H9 (cell line): ENCODE measurements at regions not wholly inside any gene's neighbourhood (a gene's known extent, or its start where the extent isn't known, plus 50 kb on each side); places are given as distances from the start of the nearest gene placed in this dataset.

ENCODE experiments used
- DNase-seq: peaks from one replicate; pipeline ENCODE4 v3.0.0-alpha.2; 2017
- H2AFZ ChIP-seq: one replicate; pipeline ENCODE4 v1.6.1; 2013; ENCODE audit warnings: mild to moderate bottlenecking, low read length, control low read depth, moderate library complexity
- H2AK5ac ChIP-seq: 2 replicates; pipeline ENCODE4 v1.6.1; 2013; ENCODE audit warnings: low read length, control low read depth, mixed read lengths; ENCODE audit not compliant: insufficient read length
- H2BK120ac ChIP-seq: one replicate; pipeline ENCODE4 v1.6.1; 2013; ENCODE audit warnings: low read depth, mild to moderate bottlenecking, low read length, control low read depth, inconsistent platforms; ENCODE audit not compliant: poor library complexity, severe bottlenecking
- H2BK12ac ChIP-seq: 2 replicates; pipeline ENCODE4 v1.6.1; 2013; ENCODE audit warnings: low read length, control low read depth, mixed read lengths, low read depth; ENCODE audit not compliant: insufficient read length
- H2BK15ac ChIP-seq: 2 replicates; pipeline ENCODE4 v1.6.1; 2013; ENCODE audit warnings: low read depth, low read length, control low read depth
- H2BK20ac ChIP-seq: one replicate; pipeline ENCODE4 v1.6.1; 2013; ENCODE audit warnings: low read depth, mild to moderate bottlenecking, low read length, control low read depth, inconsistent platforms; ENCODE audit not compliant: poor library complexity, severe bottlenecking
- H2BK5ac ChIP-seq: 2 replicates; pipeline ENCODE4 v1.6.1; 2013; ENCODE audit warnings: low read length, control low read depth, mixed read lengths; ENCODE audit not compliant: insufficient read length
- H3K14ac ChIP-seq: 2 replicates; pipeline ENCODE4 v1.6.1; 2013; ENCODE audit warnings: low read length, control low read depth; ENCODE audit not compliant: insufficient read depth
- H3K18ac ChIP-seq: 2 replicates; pipeline ENCODE4 v1.6.1; 2013; ENCODE audit warnings: low read depth, mild to moderate bottlenecking, mixed read lengths, low read length, control low read depth; ENCODE audit not compliant: insufficient read length
- H3K23ac ChIP-seq: 2 replicates; pipeline ENCODE4 v1.6.1; 2013; ENCODE audit warnings: low read length, control low read depth, mixed read lengths, low read depth; ENCODE audit not compliant: insufficient read length
- H3K23me2 ChIP-seq: 2 replicates; pipeline ENCODE4 v1.6.1; 2013; ENCODE audit warnings: low read depth, mild to moderate bottlenecking, mixed read lengths, low read length, control low read depth; ENCODE audit not compliant: insufficient read length, poor library complexity, severe bottlenecking
- H3K27ac ChIP-seq: 2 replicates; pipeline ENCODE4 v1.5.1; 2013; ENCODE audit warnings: low read length, control low read depth, mixed read lengths, low read depth; ENCODE audit not compliant: insufficient read length
- H3K27me3 ChIP-seq: 2 replicates; pipeline ENCODE4 v1.6.1; 2013; ENCODE audit warnings: low read length, control low read depth, inconsistent platforms; ENCODE audit not compliant: insufficient read depth
- H3K4ac ChIP-seq: 2 replicates; pipeline ENCODE4 v1.6.1; 2013; ENCODE audit warnings: low read depth, mild to moderate bottlenecking, control low read depth, inconsistent platforms, low read length, moderate library complexity
- H3K4me1 ChIP-seq: 2 replicates; pipeline ENCODE4 v1.6.1; 2013; ENCODE audit warnings: low read length, control low read depth, inconsistent platforms; ENCODE audit not compliant: insufficient read depth
- H3K4me2 ChIP-seq: 2 replicates; pipeline ENCODE4 v1.6.1; 2013; ENCODE audit warnings: low read length, control low read depth, mixed read lengths; ENCODE audit not compliant: insufficient read length, insufficient read depth
- H3K56ac ChIP-seq: 2 replicates; pipeline ENCODE4 v1.6.1; 2013; ENCODE audit warnings: low read depth, mild to moderate bottlenecking, mixed read lengths, low read length, control low read depth; ENCODE audit not compliant: insufficient read length
- H3K79me1 ChIP-seq: 2 replicates; pipeline ENCODE4 v1.6.1; 2013; ENCODE audit warnings: low read depth, mild to moderate bottlenecking, moderate library complexity, low read length, control low read depth, inconsistent platforms; ENCODE audit not compliant: insufficient read depth, poor library complexity, severe bottlenecking
- H3K79me2 ChIP-seq: 2 replicates; pipeline ENCODE4 v1.6.1; 2013; ENCODE audit warnings: low read length, control low read depth, inconsistent platforms; ENCODE audit not compliant: insufficient read depth
- H3K9ac ChIP-seq: 2 replicates; pipeline ENCODE4 v1.6.1; 2013; ENCODE audit warnings: low read length, control low read depth, mixed read lengths; ENCODE audit not compliant: insufficient read length; ENCODE audit errors: extremely low read depth
- H3K9me3 ChIP-seq: one replicate; pipeline ENCODE4 v1.6.1; 2013; ENCODE audit warnings: low read depth, low read length, inconsistent platforms; ENCODE audit not compliant: control insufficient read depth
- H3T11ph ChIP-seq: one replicate; pipeline ENCODE4 v1.6.1; 2013; ENCODE audit warnings: mild to moderate bottlenecking, low read length, control low read depth, inconsistent platforms
- H4K20me1 ChIP-seq: one replicate; pipeline ENCODE4 v1.6.1; 2013; ENCODE audit not compliant: control insufficient read depth, insufficient read length, insufficient read depth
- H4K5ac ChIP-seq: 2 replicates; pipeline ENCODE4 v1.6.1; 2013; ENCODE audit warnings: low read depth, mild to moderate bottlenecking, mixed read lengths, low read length, control low read depth; ENCODE audit not compliant: insufficient read length
- H4K8ac ChIP-seq: replicated peaks from 2 replicates; pipeline ENCODE4 v1.6.1; 2013; ENCODE audit warnings: low read length, control low read depth, mixed read lengths, low read depth; ENCODE audit not compliant: insufficient read length
- H4K91ac ChIP-seq: 2 replicates; pipeline ENCODE4 v1.6.1; 2013; ENCODE audit warnings: low read depth, mild to moderate bottlenecking, moderate library complexity, mixed read lengths, low read length, control low read depth; ENCODE audit not compliant: insufficient read length
- H3K27ac Mint-ChIP-seq, 3 experiments: 2 replicates in 2 of 3; 3 replicates in 1 of 3; pipeline ENCODE4 v1.8.0; 2020 to 2021; ENCODE audit warnings: mixed read lengths in 3 of 3, mild to moderate bottlenecking in 1 of 3, moderate library complexity in 1 of 3
- H3K27me3 Mint-ChIP-seq: 2 replicates; pipeline ENCODE4 v1.8.0; 2021; ENCODE audit warnings: low read depth, mild to moderate bottlenecking, moderate library complexity, mixed read lengths
- H3K36me3 Mint-ChIP-seq, 3 experiments: 2 replicates in 2 of 3; 3 replicates in 1 of 3; pipeline ENCODE4 v1.8.0; 2020 to 2021; ENCODE audit warnings: low read depth in 3 of 3, mixed read lengths in 3 of 3; ENCODE audit not compliant: insufficient read depth in 1 of 3
- H3K4me1 Mint-ChIP-seq, 2 experiments: 2 replicates each; pipeline ENCODE4 v1.8.0; 2020; ENCODE audit warnings: mixed read lengths in 2 of 2
- H3K4me3 Mint-ChIP-seq, 2 experiments: 2 replicates in 1 of 2; 3 replicates in 1 of 2; pipeline ENCODE4 v1.8.0; 2020 to 2021; ENCODE audit warnings: mild to moderate bottlenecking in 2 of 2, mixed read lengths in 2 of 2, moderate library complexity in 1 of 2
- H3K9me3 Mint-ChIP-seq, 2 experiments: 2 replicates in 1 of 2; 3 replicates in 1 of 2; pipeline ENCODE4 v1.8.0; 2020; ENCODE audit warnings: mild to moderate bottlenecking in 2 of 2, mixed read lengths in 2 of 2, moderate library complexity in 1 of 2
- WGBS: extraction: QIAGEN DNeasy Blood & Tissue Kit; methylation state at CpG from one replicate; pipeline ENCODE4 v1.1.7; 2013; ENCODE audit warnings: missing lambda C conversion rate, low lambda C conversion rate, mixed read lengths; ENCODE audit not compliant: insufficient read length; ENCODE audit errors: extremely low coverage; 5-methylcytosine and 5-hydroxymethylcytosine counted together
- TF ChIP-seq, protein P1 (sequence below): fragments of 200-600 bp; sonication (generic); conservative IDR thresholded peaks from 3 replicates; pipeline ENCODE4 v1.8.0; 2021; ENCODE audit warnings: antibody characterized with exemption, mild to moderate bottlenecking

DNA sequence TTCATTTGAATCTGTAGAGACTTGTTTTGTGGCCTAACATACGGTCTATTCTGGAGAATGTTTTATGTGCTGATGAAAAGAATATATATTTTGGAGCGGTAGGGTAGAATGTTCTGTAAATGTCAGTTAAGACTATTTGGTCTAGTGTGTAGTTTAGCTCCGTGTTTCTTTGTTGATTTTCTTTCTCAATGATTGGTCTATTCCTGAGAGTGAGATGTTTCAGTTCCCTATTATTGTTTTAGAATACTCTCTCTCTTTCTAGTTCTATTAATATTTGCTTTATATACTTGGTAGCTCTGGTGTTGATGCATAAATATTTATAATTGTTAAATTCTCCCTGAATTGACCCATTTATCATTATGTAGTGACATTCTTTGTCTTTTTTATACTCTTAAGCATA lies 236.5 kb downstream of the GLUD2 start:
- no peaks in the 10 kb centered on the region for H3K4me1 Mint-ChIP-seq
- Histone ChIP-seq H2BK120ac (no peak overlapping the region), H3T11ph (no peak overlapping the region), H4K5ac (no peak overlapping the region), H3K27me3 (no peaks in the 10 kb centered on the region), H3K9me3 (peaks cover 28% of the 10 kb centered on the region), H4K91ac (no peak overlapping the region), H3K14ac (no peak overlapping the region), H3K4me1 (no peaks in the 10 kb centered on the region), H3K79me1 (no peaks in the 10 kb centered on the region), H2AFZ (no peak overlapping the region), H3K18ac (no peak overlapping the region), H2BK20ac (no peak overlapping the region), H3K27ac (no peak overlapping the region), H3K79me2 (no peaks in the 10 kb centered on the region), H4K8ac (no peak overlapping the region), H3K23me2 (peaks cover 2% of the 10 kb centered on the region), H2BK15ac (no peak overlapping the region), H2AK5ac (no peak overlapping the region), H3K56ac (no peak overlapping the region), H3K4ac (no peak overlapping the region), H2BK12ac (no peak overlapping the region), H4K20me1 (no peaks in the 10 kb centered on the region), H2BK5ac (no peak overlapping the region), H3K23ac (no peak overlapping the region), H3K4me2 (no peak overlapping the region), H3K9ac (no peak overlapping the region)
- no peak overlapping the region for H3K27ac Mint-ChIP-seq
- peaks cover 3% of the 10 kb centered on the region for H3K27me3 Mint-ChIP-seq
- H3K36me3 Mint-ChIP-seq = peaks cover 0 to 2% (median 0%) of the 10 kb centered on the region in 3 experiments; a peak in 1 of 7 replicates
- TF ChIP-seq, protein P1, sequence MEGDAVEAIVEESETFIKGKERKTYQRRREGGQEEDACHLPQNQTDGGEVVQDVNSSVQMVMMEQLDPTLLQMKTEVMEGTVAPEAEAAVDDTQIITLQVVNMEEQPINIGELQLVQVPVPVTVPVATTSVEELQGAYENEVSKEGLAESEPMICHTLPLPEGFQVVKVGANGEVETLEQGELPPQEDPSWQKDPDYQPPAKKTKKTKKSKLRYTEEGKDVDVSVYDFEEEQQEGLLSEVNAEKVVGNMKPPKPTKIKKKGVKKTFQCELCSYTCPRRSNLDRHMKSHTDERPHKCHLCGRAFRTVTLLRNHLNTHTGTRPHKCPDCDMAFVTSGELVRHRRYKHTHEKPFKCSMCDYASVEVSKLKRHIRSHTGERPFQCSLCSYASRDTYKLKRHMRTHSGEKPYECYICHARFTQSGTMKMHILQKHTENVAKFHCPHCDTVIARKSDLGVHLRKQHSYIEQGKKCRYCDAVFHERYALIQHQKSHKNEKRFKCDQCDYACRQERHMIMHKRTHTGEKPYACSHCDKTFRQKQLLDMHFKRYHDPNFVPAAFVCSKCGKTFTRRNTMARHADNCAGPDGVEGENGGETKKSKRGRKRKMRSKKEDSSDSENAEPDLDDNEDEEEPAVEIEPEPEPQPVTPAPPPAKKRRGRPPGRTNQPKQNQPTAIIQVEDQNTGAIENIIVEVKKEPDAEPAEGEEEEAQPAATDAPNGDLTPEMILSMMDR = no peak
- no peak overlapping the region for H3K4me3 Mint-ChIP-seq
- WGBS = 100% methylated on average over 1 of the region's 3 CpGs
- DNase-seq = no peak
- H3K9me3 Mint-ChIP-seq = peaks cover 57 to 68% of the 10 kb centered on the region in 2 experiments
